ENCODE measurements at regions not wholly inside any gene's neighbourhood (a gene's known extent, or its start where the extent isn't known, plus 50 kb on each side); places are given as distances from the start of the nearest gene placed in this dataset.

- TF ChIP-seq, protein P1, sequence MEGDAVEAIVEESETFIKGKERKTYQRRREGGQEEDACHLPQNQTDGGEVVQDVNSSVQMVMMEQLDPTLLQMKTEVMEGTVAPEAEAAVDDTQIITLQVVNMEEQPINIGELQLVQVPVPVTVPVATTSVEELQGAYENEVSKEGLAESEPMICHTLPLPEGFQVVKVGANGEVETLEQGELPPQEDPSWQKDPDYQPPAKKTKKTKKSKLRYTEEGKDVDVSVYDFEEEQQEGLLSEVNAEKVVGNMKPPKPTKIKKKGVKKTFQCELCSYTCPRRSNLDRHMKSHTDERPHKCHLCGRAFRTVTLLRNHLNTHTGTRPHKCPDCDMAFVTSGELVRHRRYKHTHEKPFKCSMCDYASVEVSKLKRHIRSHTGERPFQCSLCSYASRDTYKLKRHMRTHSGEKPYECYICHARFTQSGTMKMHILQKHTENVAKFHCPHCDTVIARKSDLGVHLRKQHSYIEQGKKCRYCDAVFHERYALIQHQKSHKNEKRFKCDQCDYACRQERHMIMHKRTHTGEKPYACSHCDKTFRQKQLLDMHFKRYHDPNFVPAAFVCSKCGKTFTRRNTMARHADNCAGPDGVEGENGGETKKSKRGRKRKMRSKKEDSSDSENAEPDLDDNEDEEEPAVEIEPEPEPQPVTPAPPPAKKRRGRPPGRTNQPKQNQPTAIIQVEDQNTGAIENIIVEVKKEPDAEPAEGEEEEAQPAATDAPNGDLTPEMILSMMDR (IDR thresholded peaks at IDR 0.05; ENCODE audit: poor library complexity) = no peak
- no peak for TF ChIP-seq EZH2phosphoT487 (IDR thresholded peaks at IDR 0.05; ENCODE audit: low read depth, severe bottlenecking, unreplicated experiment)
Observed at GRCh38 chr7:22879280-22879679, 56.6 kb upstream of the TOMM7 start.
